ENCODE measurements at regions not wholly inside any gene's neighbourhood (a gene's known extent, or its start where the extent isn't known, plus 50 kb on each side); places are given as distances from the start of the nearest gene placed in this dataset.

GRCh38 chr4:107255596-107255995, 219.5 kb upstream of the DKK2 start:
- no peak for TF ChIP-seq CTCF (IDR thresholded peaks at IDR 0.05; ENCODE audit: unreplicated experiment in 3 of 3)
- Mint-ChIP-seq H3K9me3 (no peaks in the 10 kb centered on the region), H3K4me3 (no peak overlapping the region), H3K27ac (no peak overlapping the region), H3K36me3 (ENCODE audit: low read depth) (no peaks in the 10 kb centered on the region), H3K27me3 (ENCODE audit: low read depth) (no peaks in the 10 kb centered on the region), H3K4me1 (peaks cover 12% of the 10 kb centered on the region)

- Mint-ChIP-seq H3K36me3 (ENCODE audit: low read depth) (no peaks in the 10 kb centered on the region), H3K4me1 (peaks cover 12% of the 10 kb centered on the region), H3K27ac (no peak overlapping the region), H3K4me3 (no peak overlapping the region), H3K27me3 (ENCODE audit: low read depth) (no peaks in the 10 kb centered on the region), H3K9me3 (no peaks in the 10 kb centered on the region)
- no peak for TF ChIP-seq CTCF (IDR thresholded peaks at IDR 0.05; ENCODE audit: unreplicated experiment in 3 of 3)
Observed at GRCh38 chr4:107255114-107255513, 219.0 kb upstream of the DKK2 start.

GRCh38 chr4:107253579-107254068, 217.5 kb upstream of the DKK2 start:
- Mint-ChIP-seq H3K9me3 (no peaks in the 10 kb centered on the region), H3K27ac (peak overlapping the region in 1 of 3 experiments; percentile 47), H3K4me3 (no peak overlapping the region), H3K27me3 (ENCODE audit: low read depth) (no peaks in the 10 kb centered on the region), H3K36me3 (ENCODE audit: low read depth) (no peaks in the 10 kb centered on the region), H3K4me1 (peaks cover 14% of the 10 kb centered on the region)
- TF ChIP-seq CTCF (IDR thresholded peaks at IDR 0.05; ENCODE audit: unreplicated experiment in 3 of 3), result no peak

GRCh38 chr4:107253090-107253489, 217.0 kb upstream of the DKK2 start:
- Mint-ChIP-seq H3K4me1 (peaks cover 19% of the 10 kb centered on the region), H3K9me3 (no peaks in the 10 kb centered on the region), H3K27me3 (ENCODE audit: low read depth) (no peaks in the 10 kb centered on the region), H3K36me3 (ENCODE audit: low read depth) (no peaks in the 10 kb centered on the region), H3K4me3 (no peak overlapping the region), H3K27ac (peak overlapping the region in 1 of 3 experiments; percentile 47)
- no peak for TF ChIP-seq CTCF (IDR thresholded peaks at IDR 0.05; ENCODE audit: unreplicated experiment in 3 of 3)

- no peaks in the 10 kb centered on the region for H3K36me3 Mint-ChIP-seq (ENCODE audit: low read depth)
- no peak overlapping the region for H3K4me3 Mint-ChIP-seq
- peaks cover 24% of the 10 kb centered on the region for H3K4me1 Mint-ChIP-seq
- H3K9me3 Mint-ChIP-seq, result no peaks in the 10 kb centered on the region
- no peaks in the 10 kb centered on the region for H3K27me3 Mint-ChIP-seq (ENCODE audit: low read depth)
- no peak for TF ChIP-seq CTCF (IDR thresholded peaks at IDR 0.05; ENCODE audit: unreplicated experiment in 3 of 3)
- peak overlapping the region in 1 of 3 experiments; percentile 47 for H3K27ac Mint-ChIP-seq
Observed at GRCh38 chr4:107252571-107252970, 216.5 kb upstream of the DKK2 start.

- peak overlapping the region in 2 of 3 experiments; percentile 10 to 82 for H3K27ac Mint-ChIP-seq
- H3K27me3 Mint-ChIP-seq (ENCODE audit: low read depth), result no peaks in the 10 kb centered on the region
- no peaks in the 10 kb centered on the region for H3K36me3 Mint-ChIP-seq (ENCODE audit: low read depth)
- H3K9me3 Mint-ChIP-seq, result no peaks in the 10 kb centered on the region
- peaks cover 45% of the 10 kb centered on the region for H3K4me1 Mint-ChIP-seq
- H3K4me3 Mint-ChIP-seq, result no peak overlapping the region
- no peak for TF ChIP-seq CTCF (IDR thresholded peaks at IDR 0.05; ENCODE audit: unreplicated experiment in 3 of 3)
Observed at GRCh38 chr4:107248571-107248970, 212.5 kb upstream of the DKK2 start.
